HEK293 (cell line): ENCODE measurements at regions not wholly inside any gene's neighbourhood (a gene's known extent, or its start where the extent isn't known, plus 50 kb on each side); places are given as distances from the start of the nearest gene placed in this dataset.

ENCODE experiments used
- CTCF ChIA-PET: fragments of 350-600 bp; formaldehyde crosslinking; extraction: SDS; loops from one replicate; lab custom pipeline; 2021; ENCODE audit warnings: antibody characterized with exemption; lab: Yijun Ruan, JAX
- POLR2A ChIA-PET: fragments of 300-600 bp; formaldehyde crosslinking; extraction: SDS; loops from one replicate; lab custom pipeline; 2020; ENCODE audit warnings: antibody characterized with exemption, inconsistent platforms; lab: Yijun Ruan, JAX
- H3K27ac ChIP-seq: fragments of 200-500 bp; sonication (Bioruptor generic); 2 replicates; pipeline ENCODE4 v1.5.1; 2014; ENCODE audit warnings: low read depth, low read length, control low read depth, inconsistent platforms; ENCODE audit errors: extremely low read depth
- H3K36me3 ChIP-seq, 2 experiments: fragments of 200-500 bp in 1 of 2; sonication (Bioruptor generic) in 1 of 2; 1 replicate in 1 of 2; 2 replicates in 1 of 2; pipeline ENCODE4 v1.5.1; 2014 to 2017; ENCODE audit warnings: inconsistent platforms in 2 of 2, low read length in 2 of 2; ENCODE audit not compliant: control insufficient read depth in 2 of 2, insufficient read depth in 1 of 2
- H3K4me1 ChIP-seq: fragments of 200-500 bp; sonication (Bioruptor generic); 2 replicates; pipeline ENCODE4 v1.5.1; 2014; ENCODE audit warnings: mild to moderate bottlenecking, low read length, inconsistent platforms; ENCODE audit not compliant: control insufficient read depth, insufficient read depth
- H3K4me3 ChIP-seq: 2 replicates; pipeline ENCODE4 v1.5.1; 2011; ENCODE audit warnings: low read depth, mild to moderate bottlenecking, control low read depth, low read length, moderate library complexity
- H3K9me3 ChIP-seq: fragments of 200-500 bp; sonication (Bioruptor generic); 2 replicates; pipeline ENCODE4 v1.5.1; 2014; ENCODE audit warnings: low read depth, low read length, inconsistent platforms; ENCODE audit not compliant: control insufficient read depth, insufficient read depth
- HOXA7 ChIP-seq: sonication (generic); formaldehyde crosslinking; IDR thresholded peaks from 2 replicates; pipeline ENCODE4 v1.8.1; 2022; ENCODE audit warnings: missing genetic modification reagents, borderline replicate concordance
- KLF1 ChIP-seq: fragments of 450-650 bp; formaldehyde crosslinking; IDR thresholded peaks from 2 replicates; pipeline ENCODE4 v1.5.1; 2016; ENCODE audit warnings: missing biosample characterization, missing genetic modification characterization
- KLF7 ChIP-seq: fragments of 450-650 bp; formaldehyde crosslinking; IDR thresholded peaks from 2 replicates; pipeline ENCODE4 v1.5.1; 2016; ENCODE audit warnings: missing biosample characterization, missing genetic modification characterization, borderline replicate concordance
- PBX3 ChIP-seq: sonication (generic); formaldehyde crosslinking; IDR thresholded peaks from 2 replicates; pipeline ENCODE4 v1.8.1; 2022; ENCODE audit warnings: mild to moderate bottlenecking, moderate library complexity, missing genetic modification reagents
- PRDM1 ChIP-seq: fragments of 450-650 bp; formaldehyde crosslinking; IDR thresholded peaks from 2 replicates; pipeline ENCODE4; 2016; ENCODE audit warnings: missing biosample characterization, missing genetic modification characterization
- SP7 ChIP-seq: fragments of 450-650 bp; formaldehyde crosslinking; IDR thresholded peaks from 2 replicates; pipeline ENCODE4 v1.5.1; 2016; ENCODE audit warnings: missing biosample characterization, missing genetic modification characterization
- ZBTB10 ChIP-seq: fragments of 450-650 bp; formaldehyde crosslinking; IDR thresholded peaks from 2 replicates; pipeline ENCODE4 v1.5.1; 2016; ENCODE audit warnings: missing biosample characterization, missing genetic modification characterization
- ZBTB20 ChIP-seq: fragments of 450-650 bp; formaldehyde crosslinking; IDR thresholded peaks from 2 replicates; pipeline ENCODE4 v1.5.1; 2016; ENCODE audit warnings: missing biosample characterization, missing genetic modification characterization
- ZNF148 ChIP-seq: fragments of 450-650 bp; formaldehyde crosslinking; IDR thresholded peaks from 2 replicates; pipeline ENCODE4 v1.5.0; 2017; ENCODE audit warnings: missing biosample characterization, missing genetic modification characterization, borderline replicate concordance
- ZNF362 ChIP-seq: fragments of 450-650 bp; formaldehyde crosslinking; IDR thresholded peaks from 2 replicates; pipeline ENCODE4 v1.5.1; 2016; ENCODE audit warnings: missing biosample characterization, missing genetic modification characterization
- ZNF426 ChIP-seq: fragments of 450-650 bp; formaldehyde crosslinking; IDR thresholded peaks from 2 replicates; pipeline ENCODE4 v1.5.1; 2017; ENCODE audit warnings: missing biosample characterization, missing genetic modification characterization, mild to moderate bottlenecking, inconsistent platforms, moderate library complexity
- ZNF621 ChIP-seq: fragments of 450-650 bp; formaldehyde crosslinking; IDR thresholded peaks from 2 replicates; pipeline ENCODE4 v1.5.1; 2017; ENCODE audit warnings: missing biosample characterization, missing genetic modification characterization
- ZNF623 ChIP-seq: fragments of 450-650 bp; formaldehyde crosslinking; IDR thresholded peaks from 2 replicates; pipeline ENCODE4 v1.5.1; 2016; ENCODE audit warnings: missing biosample characterization, missing genetic modification characterization
- ZNF629 ChIP-seq: fragments of 450-650 bp; formaldehyde crosslinking; IDR thresholded peaks from 2 replicates; pipeline ENCODE4 v1.5.1; 2017; ENCODE audit warnings: missing biosample characterization, missing genetic modification characterization
- ZNF639 ChIP-seq: fragments of 450-650 bp; formaldehyde crosslinking; IDR thresholded peaks from 2 replicates; pipeline ENCODE4 v1.5.1; 2016; ENCODE audit warnings: missing biosample characterization, missing genetic modification characterization

GRCh38 chr14:80346395-80346794, 135.1 kb upstream of the DIO2 start:
- CTCF ChIA-PET = no interaction called here

GRCh38 chr14:80344208-80344607, 132.9 kb upstream of the DIO2 start:
- ChIA-PET POLR2A (no interaction called here), CTCF (no interaction called here)
- no peak overlapping the region for H3K27ac ChIP-seq
- TF ChIP-seq ZNF621 (tag by site-specific recombination) = no peak
- no peak for TF ChIP-seq ZNF148
- no peak for TF ChIP-seq PBX3
- no peak for TF ChIP-seq ZNF639 (tag by site-specific recombination)
- TF ChIP-seq PRDM1 = no peak
- no peak for TF ChIP-seq ZNF426
- no peaks in the 10 kb centered on the region for H3K36me3 ChIP-seq
- H3K9me3 ChIP-seq = no peaks in the 10 kb centered on the region
- no peak overlapping the region for H3K4me3 ChIP-seq
- H3K4me1 ChIP-seq = no peaks in the 10 kb centered on the region

More at GRCh38 chr14:80346395-80346794, 135.1 kb upstream of the DIO2 start:
- Histone ChIP-seq H3K27ac (no peak overlapping the region), H3K4me1 (no peaks in the 10 kb centered on the region), H3K9me3 (no peaks in the 10 kb centered on the region), H3K36me3 (no peaks in the 10 kb centered on the region), H3K4me3 (no peak overlapping the region)
- TF ChIP-seq ZNF623 (tag by site-specific recombination) (no peak), ZBTB10 (tag by site-specific recombination) (no peak)
- POLR2A ChIA-PET = no interaction called here

GRCh38 chr14:80336608-80337106, 125.4 kb upstream of the DIO2 start:
- no peaks in the 10 kb centered on the region for H3K36me3 ChIP-seq
- ChIA-PET CTCF (no interaction called here), POLR2A (no interaction called here)
- H3K4me3 ChIP-seq = no peak overlapping the region
- no peaks in the 10 kb centered on the region for H3K9me3 ChIP-seq
- TF ChIP-seq HOXA7 (no peak), ZNF362 (tag by site-specific recombination) (no peak), KLF7 (tag by site-specific recombination) (no peak), SP7 (tag by site-specific recombination) (no peak), KLF1 (no peak), ZNF629 (tag by site-specific recombination) (no peak), ZBTB20 (no peak)
- TF ChIP-seq, all 188 proteins: peak for 0
- Histone ChIP-seq H3K27ac (no peak overlapping the region), H3K4me1 (no peaks in the 10 kb centered on the region)
